Naive thymus-derived CD4-positive, alpha-beta T cell (primary cell): ENCODE measurements at regions not wholly inside any gene's neighbourhood (a gene's known extent, or its start where the extent isn't known, plus 50 kb on each side); places are given as distances from the start of the nearest gene placed in this dataset.
"Not testable (repeated sequence)": the region's sequence is repeated elsewhere in the genome, so short reads cannot be mapped to it uniquely, and the experiment has no call there.

Experiments used
- ATAC-seq: fragments of 150-1000 bp; cut with Tn5 transposase; 2 replicates; pipeline ENCODE4 v1.10.0; 2021; ENCODE audit warnings: mild to moderate bottlenecking, moderate library complexity
- CTCF ChIA-PET: fragments of 350-600 bp; sonication (Branson Sonifier 250); formaldehyde crosslinking; loops from one replicate; lab custom pipeline; 2021; ENCODE audit warnings: antibody characterized with exemption; lab: Charles Lee
- POLR2A ChIA-PET: fragments of 350-600 bp; sonication (Branson Sonifier 250); formaldehyde crosslinking; loops from one replicate; lab custom pipeline; 2021; ENCODE audit warnings: antibody characterized with exemption, inconsistent platforms; lab: Charles Lee
- DNase-seq, 9 donors: peaks; one replicate each; pipeline versions ENCODE4 v3.0.0 to v3.0.0-alpha.2; 2020 to 2022; ENCODE audit warnings: mixed read lengths in 1 of 9
- H3K27ac ChIP-seq: one replicate; pipeline ENCODE4 v1.7.0; 2013; ENCODE audit warnings: mild to moderate bottlenecking, low read depth, low read length, moderate library complexity
- H3K27me3 ChIP-seq, 2 donors: one replicate each; pipeline ENCODE4 v1.7.0; 2013; ENCODE audit warnings: low read length in 2 of 2, mild to moderate bottlenecking in 2 of 2, moderate library complexity in 2 of 2; ENCODE audit not compliant: control insufficient read depth in 2 of 2, insufficient read depth in 2 of 2
- H3K36me3 ChIP-seq, 3 experiments: 1 replicate in 2 of 3; 2 replicates in 1 of 3; pipeline ENCODE4 v1.7.0; 2013; ENCODE audit warnings: low read length in 3 of 3, mild to moderate bottlenecking in 3 of 3, moderate library complexity in 1 of 3; ENCODE audit not compliant: insufficient read depth in 3 of 3, control insufficient read depth in 2 of 3
- H3K4me1 ChIP-seq, 2 donors: one replicate each; pipeline ENCODE4 v1.7.0; 2013; ENCODE audit warnings: low read length in 2 of 2, mild to moderate bottlenecking in 2 of 2, moderate library complexity in 1 of 2; ENCODE audit not compliant: control insufficient read depth in 2 of 2, insufficient read depth in 2 of 2
- H3K4me3 ChIP-seq: 2 replicates; pipeline ENCODE4 v1.7.0; 2013; ENCODE audit warnings: mild to moderate bottlenecking, low read length
- H3K9me3 ChIP-seq, 3 experiments: 1 replicate in 2 of 3; 2 replicates in 1 of 3; pipeline ENCODE4 v1.7.0; 2013; ENCODE audit warnings: low read length in 3 of 3; ENCODE audit not compliant: control insufficient read depth in 2 of 3
- H3K27ac Mint-ChIP-seq, 9 donors: one replicate each; pipeline ENCODE4 v1.8.0; 2020 to 2022; ENCODE audit warnings: mixed read lengths in 9 of 9, mild to moderate bottlenecking in 8 of 9, moderate library complexity in 5 of 9, inconsistent platforms in 2 of 9
- H3K27me3 Mint-ChIP-seq, 5 donors: one replicate each; pipeline ENCODE4 v1.8.0; 2021 to 2022; ENCODE audit warnings: mixed read lengths in 5 of 5, mild to moderate bottlenecking in 1 of 5
- H3K36me3 Mint-ChIP-seq, 5 donors: one replicate each; pipeline ENCODE4 v1.8.0; 2020 to 2022; ENCODE audit warnings: mixed read lengths in 5 of 5, mild to moderate bottlenecking in 3 of 5, inconsistent platforms in 1 of 5
- H3K4me1 Mint-ChIP-seq, 7 donors: one replicate each; pipeline ENCODE4 v1.8.0; 2020 to 2022; ENCODE audit warnings: mixed read lengths in 7 of 7, mild to moderate bottlenecking in 3 of 7, inconsistent platforms in 1 of 7
- H3K4me3 Mint-ChIP-seq, 10 donors: one replicate each; pipeline ENCODE4 v1.8.0; 2020 to 2022; ENCODE audit warnings: mild to moderate bottlenecking in 10 of 10, mixed read lengths in 10 of 10, moderate library complexity in 6 of 10, inconsistent platforms in 2 of 10
- H3K9me3 Mint-ChIP-seq, 11 donors: one replicate each; pipeline ENCODE4 v1.8.0; 2020 to 2022; ENCODE audit warnings: mixed read lengths in 11 of 11, mild to moderate bottlenecking in 4 of 11, inconsistent platforms in 1 of 11, moderate library complexity in 1 of 11
- intact Hi-C, 2 donors: fragments of 100-400 bp; cut with micrococcal nuclease; formaldehyde crosslinking; loops; one replicate each; pipeline ENCODE4 v1.15.1; 2023

DNA sequence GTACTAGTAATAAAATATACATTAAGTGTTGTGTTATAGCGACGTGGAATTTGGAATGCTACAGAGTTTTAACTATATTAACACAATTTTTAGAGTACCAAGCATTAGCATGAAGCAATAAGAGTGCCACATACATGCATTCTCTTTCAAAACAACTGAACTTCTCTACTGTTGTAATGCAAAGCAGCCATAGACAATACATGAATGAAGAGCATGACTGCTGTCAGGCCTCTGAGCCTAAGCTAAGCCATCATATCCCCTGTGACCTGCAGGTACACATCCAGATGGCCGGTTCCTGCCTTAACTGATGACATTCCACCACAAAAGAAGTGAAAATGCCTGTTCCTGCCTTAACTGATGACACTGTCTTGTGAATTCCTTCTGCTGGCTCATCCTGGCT is 216.2 kb upstream of the ANXA10 start:
- not testable (repeated sequence) for H3K27me3 Mint-ChIP-seq, ATAC-seq

DNA sequence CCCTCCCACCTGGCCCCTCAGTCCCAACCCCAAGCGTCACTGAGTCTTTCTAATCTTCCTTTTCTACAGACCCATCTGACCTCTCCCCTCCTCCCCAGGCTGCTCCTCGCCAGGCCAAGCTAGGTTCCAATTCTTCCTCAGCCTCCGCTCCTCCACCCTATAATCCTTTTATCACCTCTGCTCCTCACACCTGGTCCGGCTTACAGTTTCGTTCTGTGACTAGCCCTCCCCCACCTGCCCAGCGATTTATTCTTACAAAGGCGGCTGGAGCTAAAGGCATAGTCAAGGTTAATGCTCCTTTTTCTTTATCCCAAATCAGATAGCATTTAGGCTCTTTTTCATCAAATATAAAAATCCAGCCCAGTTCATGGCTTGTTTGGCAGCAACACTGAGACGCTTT is 214.5 kb upstream of the ANXA10 start:
- H3K36me3 ChIP-seq, ATAC-seq, CTCF ChIA-PET, H3K27ac ChIP-seq, H3K4me1 ChIP-seq, H3K4me1 Mint-ChIP-seq, POLR2A ChIA-PET, H3K27ac Mint-ChIP-seq, H3K4me3 Mint-ChIP-seq, H3K9me3 ChIP-seq, H3K27me3 ChIP-seq, intact Hi-C loops, H3K4me3 ChIP-seq, H3K36me3 Mint-ChIP-seq, H3K27me3 Mint-ChIP-seq, DNase-seq: not testable (repeated sequence)
- peaks cover 0 to 24% (median 0%) of the 10 kb centered on the region in 11 donors for H3K9me3 Mint-ChIP-seq

More for the DNA sequence above, 216.2 kb upstream of the ANXA10 start:
- intact Hi-C loops, H3K36me3 Mint-ChIP-seq, CTCF ChIA-PET, H3K27me3 ChIP-seq, H3K4me3 ChIP-seq, DNase-seq, H3K36me3 ChIP-seq, H3K4me1 ChIP-seq, H3K4me1 Mint-ChIP-seq, H3K27ac ChIP-seq, H3K4me3 Mint-ChIP-seq, POLR2A ChIA-PET, H3K27ac Mint-ChIP-seq, H3K9me3 ChIP-seq: not testable (repeated sequence)
- H3K9me3 Mint-ChIP-seq: peaks cover 0 to 24% (median 3%) of the 10 kb centered on the region in 11 donors

DNA sequence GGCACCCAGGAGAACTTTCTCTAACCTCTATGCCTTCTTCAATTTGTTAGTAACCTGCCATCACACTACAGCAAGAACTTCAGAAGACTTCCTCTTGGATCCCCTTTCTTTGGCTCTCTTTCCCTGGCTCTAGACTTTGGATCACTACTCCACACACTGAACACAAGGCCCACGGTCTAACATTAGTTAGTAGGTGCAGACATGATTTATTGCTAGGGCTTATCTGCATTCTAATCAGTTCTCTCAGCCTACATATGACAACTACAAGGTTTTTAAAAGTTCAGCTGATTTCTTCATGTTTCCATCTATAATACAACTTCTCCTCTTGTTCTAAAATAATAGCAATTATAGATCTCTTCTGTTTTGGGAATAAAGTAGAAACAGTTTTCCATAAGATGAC is 209.1 kb upstream of the ANXA10 start:
- no peak for ATAC-seq
- Mint-ChIP-seq H3K27ac (no peak overlapping the region), H3K9me3 (peaks cover 0 to 16% (median 0%) of the 10 kb centered on the region in 11 donors), H3K4me3 (no peak overlapping the region), H3K27me3 (no peaks in the 10 kb centered on the region), H3K4me1 (no peaks in the 10 kb centered on the region), H3K36me3 (no peaks in the 10 kb centered on the region)
- CTCF ChIA-PET: no interaction called here
- POLR2A ChIA-PET: no interaction called here
- H3K36me3 ChIP-seq: no peaks in the 10 kb centered on the region
- intact Hi-C loops: no loop called here
- no peaks in the 10 kb centered on the region for H3K4me1 ChIP-seq
- H3K27me3 ChIP-seq: no peaks in the 10 kb centered on the region
- no peak overlapping the region for H3K27ac ChIP-seq
- H3K4me3 ChIP-seq: no peak overlapping the region
- no peak for DNase-seq
- no peaks in the 10 kb centered on the region for H3K9me3 ChIP-seq

DNA sequence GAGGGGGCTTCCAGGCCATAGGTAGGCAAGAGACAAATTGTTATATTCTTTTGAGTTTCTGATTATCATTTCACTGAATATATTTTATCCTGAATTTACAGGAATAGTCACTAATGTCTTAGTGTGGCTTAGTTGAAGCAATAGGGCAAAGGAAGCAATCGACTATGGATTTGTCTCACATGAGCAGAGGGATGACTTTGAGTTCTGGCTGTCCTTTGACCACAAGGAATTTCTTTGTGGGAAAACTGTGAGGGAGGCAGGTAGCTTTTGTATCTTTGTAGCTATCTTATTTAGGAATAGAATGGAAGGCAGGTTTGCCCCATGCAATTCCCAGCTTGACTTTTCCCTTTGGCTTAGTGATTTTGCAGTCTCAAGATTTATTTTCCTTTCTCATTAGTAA is 207.3 kb upstream of the ANXA10 start:
- no peaks in the 10 kb centered on the region for H3K9me3 ChIP-seq
- ChIA-PET CTCF (no interaction called here), POLR2A (no interaction called here)
- H3K36me3 ChIP-seq: no peaks in the 10 kb centered on the region
- H3K4me1 ChIP-seq: no peaks in the 10 kb centered on the region
- Mint-ChIP-seq H3K4me1 (no peaks in the 10 kb centered on the region), H3K9me3 (peaks cover 0 to 2% (median 1%) of the 10 kb centered on the region in 11 donors), H3K36me3 (no peaks in the 10 kb centered on the region), H3K27me3 (no peaks in the 10 kb centered on the region), H3K4me3 (no peak overlapping the region), H3K27ac (no peak overlapping the region)
- H3K4me3 ChIP-seq: no peak overlapping the region
- H3K27me3 ChIP-seq: no peaks in the 10 kb centered on the region
- H3K27ac ChIP-seq: no peak overlapping the region
- no peak for ATAC-seq
- intact Hi-C loops: no loop called here
- no peak for DNase-seq

DNA sequence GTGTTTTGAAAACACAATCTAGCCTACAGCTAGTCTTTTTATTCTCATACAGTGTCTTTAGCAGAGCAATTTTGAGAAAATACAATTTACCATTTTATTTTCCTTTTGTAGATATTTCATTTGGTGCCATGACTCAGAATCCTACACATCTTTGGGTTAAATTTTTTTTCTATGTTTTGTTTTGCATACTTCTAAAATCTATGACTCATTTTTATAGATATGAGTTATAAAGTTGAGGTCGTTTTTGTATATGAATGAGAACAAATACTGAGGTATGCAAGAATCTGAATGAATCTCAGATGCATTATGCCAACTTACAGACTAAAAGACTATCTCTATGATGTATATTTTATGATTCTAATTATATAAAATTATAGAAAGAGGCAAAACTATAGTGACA is 206.5 kb upstream of the ANXA10 start:
- peaks cover 0 to 5% (median 1%) of the 10 kb centered on the region in 11 donors for H3K9me3 Mint-ChIP-seq
- ChIA-PET CTCF (no interaction called here), POLR2A (no interaction called here)
- DNase-seq: no peak
- no peak for ATAC-seq
- H3K4me1 Mint-ChIP-seq: no peaks in the 10 kb centered on the region
- Histone ChIP-seq H3K4me1 (no peaks in the 10 kb centered on the region), H3K36me3 (no peaks in the 10 kb centered on the region), H3K9me3 (no peaks in the 10 kb centered on the region), H3K27ac (no peak overlapping the region), H3K27me3 (no peaks in the 10 kb centered on the region), H3K4me3 (no peak overlapping the region)
- H3K36me3 Mint-ChIP-seq: no peaks in the 10 kb centered on the region
- no peaks in the 10 kb centered on the region for H3K27me3 Mint-ChIP-seq
- H3K27ac Mint-ChIP-seq: no peak overlapping the region
- intact Hi-C loops: no loop called here
- H3K4me3 Mint-ChIP-seq: no peak overlapping the region

GRCh38 chr4:167887726-167888125 is 204.6 kb upstream of the ANXA10 start:
- ATAC-seq (no peak), DNase-seq (no peak)
- Histone ChIP-seq H3K9me3 (no peaks in the 10 kb centered on the region), H3K36me3 (no peaks in the 10 kb centered on the region), H3K4me3 (no peak overlapping the region), H3K27ac (no peak overlapping the region), H3K27me3 (no peaks in the 10 kb centered on the region), H3K4me1 (no peaks in the 10 kb centered on the region)
- Mint-ChIP-seq H3K27ac (no peak overlapping the region), H3K9me3 (peaks cover 0 to 5% (median 1%) of the 10 kb centered on the region in 11 donors), H3K36me3 (no peaks in the 10 kb centered on the region), H3K4me3 (no peak overlapping the region), H3K4me1 (no peaks in the 10 kb centered on the region), H3K27me3 (no peaks in the 10 kb centered on the region)
- ChIA-PET CTCF (no interaction called here), POLR2A (no interaction called here)
- intact Hi-C loops: no loop called here

- intact Hi-C loops: no loop called here
- H3K27ac Mint-ChIP-seq: no peak overlapping the region
- ATAC-seq: no peak
These were observed 202.1 kb upstream of the ANXA10 start for GRCh38 chr4:167890226-167890625.

More at GRCh38 chr4:167890226-167890625, 202.1 kb upstream of the ANXA10 start:
- Mint-ChIP-seq H3K4me3 (no peak overlapping the region), H3K36me3 (no peaks in the 10 kb centered on the region), H3K27me3 (no peaks in the 10 kb centered on the region), H3K9me3 (peaks cover 0 to 5% (median 1%) of the 10 kb centered on the region in 11 donors), H3K4me1 (no peaks in the 10 kb centered on the region)
- ChIA-PET CTCF (no interaction called here), POLR2A (no interaction called here)
- Histone ChIP-seq H3K4me3 (no peak overlapping the region), H3K27me3 (no peaks in the 10 kb centered on the region), H3K4me1 (no peaks in the 10 kb centered on the region), H3K36me3 (no peaks in the 10 kb centered on the region), H3K9me3 (no peaks in the 10 kb centered on the region), H3K27ac (no peak overlapping the region)
- no peak for DNase-seq
